ENCODE measurements at regions not wholly inside any gene's neighbourhood (a gene's known extent, or its start where the extent isn't known, plus 50 kb on each side); places are given as distances from the start of the nearest gene placed in this dataset.

DNA sequence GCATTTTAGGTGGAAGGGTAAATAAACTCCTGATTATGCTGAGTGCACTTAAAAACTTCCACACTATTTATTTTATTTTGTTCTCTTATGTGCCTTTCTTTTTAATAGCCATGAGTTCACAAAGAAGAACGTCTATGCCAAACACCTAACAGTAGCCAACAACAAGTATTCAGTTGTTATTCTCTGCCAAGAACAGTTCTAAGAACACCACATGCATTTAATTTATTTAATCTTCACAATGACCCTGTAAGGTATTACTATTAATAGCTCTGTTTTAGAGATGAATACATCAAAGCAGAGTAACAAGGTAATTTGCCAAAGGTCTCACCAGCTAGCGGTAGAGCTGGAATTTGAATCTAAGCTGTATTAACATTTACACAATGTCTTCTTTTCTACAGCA lies 240.1 kb downstream of the ALG10B start:
- TF ChIP-seq, protein P1, sequence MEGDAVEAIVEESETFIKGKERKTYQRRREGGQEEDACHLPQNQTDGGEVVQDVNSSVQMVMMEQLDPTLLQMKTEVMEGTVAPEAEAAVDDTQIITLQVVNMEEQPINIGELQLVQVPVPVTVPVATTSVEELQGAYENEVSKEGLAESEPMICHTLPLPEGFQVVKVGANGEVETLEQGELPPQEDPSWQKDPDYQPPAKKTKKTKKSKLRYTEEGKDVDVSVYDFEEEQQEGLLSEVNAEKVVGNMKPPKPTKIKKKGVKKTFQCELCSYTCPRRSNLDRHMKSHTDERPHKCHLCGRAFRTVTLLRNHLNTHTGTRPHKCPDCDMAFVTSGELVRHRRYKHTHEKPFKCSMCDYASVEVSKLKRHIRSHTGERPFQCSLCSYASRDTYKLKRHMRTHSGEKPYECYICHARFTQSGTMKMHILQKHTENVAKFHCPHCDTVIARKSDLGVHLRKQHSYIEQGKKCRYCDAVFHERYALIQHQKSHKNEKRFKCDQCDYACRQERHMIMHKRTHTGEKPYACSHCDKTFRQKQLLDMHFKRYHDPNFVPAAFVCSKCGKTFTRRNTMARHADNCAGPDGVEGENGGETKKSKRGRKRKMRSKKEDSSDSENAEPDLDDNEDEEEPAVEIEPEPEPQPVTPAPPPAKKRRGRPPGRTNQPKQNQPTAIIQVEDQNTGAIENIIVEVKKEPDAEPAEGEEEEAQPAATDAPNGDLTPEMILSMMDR (IDR thresholded peaks at IDR 0.05) = no peak
- TF ChIP-seq POLR2A (IDR thresholded peaks at IDR 0.05) = no peak

All from breast epithelium (tissue), 3 donors.